ENCODE measurements at regions not wholly inside any gene's neighbourhood (a gene's known extent, or its start where the extent isn't known, plus 50 kb on each side); places are given as distances from the start of the nearest gene placed in this dataset.

GRCh38 chr12:88781909-88782308 is 201.6 kb upstream of the KITLG start:
- TF ChIP-seq, protein P1, sequence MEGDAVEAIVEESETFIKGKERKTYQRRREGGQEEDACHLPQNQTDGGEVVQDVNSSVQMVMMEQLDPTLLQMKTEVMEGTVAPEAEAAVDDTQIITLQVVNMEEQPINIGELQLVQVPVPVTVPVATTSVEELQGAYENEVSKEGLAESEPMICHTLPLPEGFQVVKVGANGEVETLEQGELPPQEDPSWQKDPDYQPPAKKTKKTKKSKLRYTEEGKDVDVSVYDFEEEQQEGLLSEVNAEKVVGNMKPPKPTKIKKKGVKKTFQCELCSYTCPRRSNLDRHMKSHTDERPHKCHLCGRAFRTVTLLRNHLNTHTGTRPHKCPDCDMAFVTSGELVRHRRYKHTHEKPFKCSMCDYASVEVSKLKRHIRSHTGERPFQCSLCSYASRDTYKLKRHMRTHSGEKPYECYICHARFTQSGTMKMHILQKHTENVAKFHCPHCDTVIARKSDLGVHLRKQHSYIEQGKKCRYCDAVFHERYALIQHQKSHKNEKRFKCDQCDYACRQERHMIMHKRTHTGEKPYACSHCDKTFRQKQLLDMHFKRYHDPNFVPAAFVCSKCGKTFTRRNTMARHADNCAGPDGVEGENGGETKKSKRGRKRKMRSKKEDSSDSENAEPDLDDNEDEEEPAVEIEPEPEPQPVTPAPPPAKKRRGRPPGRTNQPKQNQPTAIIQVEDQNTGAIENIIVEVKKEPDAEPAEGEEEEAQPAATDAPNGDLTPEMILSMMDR (IDR thresholded peaks at IDR 0.05; ENCODE audit: low read length, missing control alignments): no peak
- peak; percentile 23 for DNase-seq (ENCODE audit: low read depth)
- no peak overlapping the region for H3K4me3 ChIP-seq (replicated peaks; ENCODE audit: low read depth, low read length)

- H3K4me3 ChIP-seq (replicated peaks; ENCODE audit: low read depth, low read length): no peak overlapping the region
- TF ChIP-seq, protein P1 (IDR thresholded peaks at IDR 0.05; ENCODE audit: low read length, missing control alignments): no peak
- no peak for DNase-seq (ENCODE audit: low read depth)
Measured at GRCh38 chr12:88778064-88778463, 197.8 kb upstream of the KITLG start.

- TF ChIP-seq, protein P1 (IDR thresholded peaks at IDR 0.05; ENCODE audit: low read length, missing control alignments): no peak
- H3K4me3 ChIP-seq (replicated peaks; ENCODE audit: low read depth, low read length): no peak overlapping the region
- DNase-seq (ENCODE audit: low read depth): no peak
Measured at GRCh38 chr12:88775742-88776151, 195.5 kb upstream of the KITLG start.

DNA sequence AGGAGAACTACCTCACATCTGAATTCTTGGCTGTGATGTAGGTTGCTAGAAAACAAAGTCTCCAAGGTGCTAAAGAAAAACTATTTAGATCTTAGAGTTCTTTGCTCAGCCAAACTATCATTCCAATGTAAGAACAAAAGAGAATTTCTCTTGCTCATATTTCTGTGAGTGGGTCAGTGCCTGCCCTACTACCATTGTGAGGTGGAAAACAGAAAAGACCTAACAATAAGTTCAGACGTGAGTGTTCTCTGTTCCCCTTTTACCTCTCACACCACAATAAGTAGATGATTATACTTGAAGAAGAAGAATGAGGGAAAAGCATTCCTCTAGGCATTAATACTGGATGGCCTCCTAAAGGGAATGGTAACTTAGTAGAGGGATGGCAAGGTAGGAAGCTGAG is 187.4 kb upstream of the KITLG start:
- no peak overlapping the region for H3K4me3 ChIP-seq (replicated peaks; ENCODE audit: low read depth, low read length)
- TF ChIP-seq, protein P1 (IDR thresholded peaks at IDR 0.05; ENCODE audit: low read length, missing control alignments): no peak
- no peak for DNase-seq (ENCODE audit: low read depth)

- H3K4me3 ChIP-seq (replicated peaks; ENCODE audit: low read depth, low read length): no peak overlapping the region
- TF ChIP-seq, protein P1 (IDR thresholded peaks at IDR 0.05; ENCODE audit: low read length, missing control alignments): no peak
- DNase-seq (ENCODE audit: low read depth): peak; percentile 3
Measured at GRCh38 chr12:88764781-88765480, 184.7 kb upstream of the KITLG start.

DNA sequence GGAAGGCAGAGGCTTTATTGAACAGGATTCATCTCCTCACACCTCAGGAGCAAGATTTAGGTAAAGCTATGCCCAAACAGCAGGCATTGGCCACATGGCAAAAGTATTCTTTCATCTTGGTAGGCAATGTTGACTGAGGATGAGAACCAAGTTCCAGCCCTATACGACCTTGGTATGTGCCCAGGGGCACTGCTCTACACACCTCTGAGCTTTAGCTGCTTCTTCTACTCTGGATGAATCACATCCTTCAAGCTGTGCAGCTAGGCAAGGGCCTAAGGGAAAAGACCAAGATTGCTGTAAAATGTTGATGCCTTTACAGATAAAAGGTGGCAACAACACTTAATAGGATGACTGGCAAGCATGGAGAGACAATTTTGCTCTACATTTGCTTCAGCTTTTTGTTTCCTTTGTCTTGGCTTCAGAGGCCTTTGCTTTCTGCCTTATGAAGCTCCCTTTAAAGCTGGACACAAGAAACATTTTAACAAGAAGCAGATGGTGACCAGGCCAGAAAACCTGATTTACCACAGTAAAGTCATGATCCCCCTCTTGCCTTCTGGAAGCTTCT is 183.3 kb upstream of the KITLG start:
- TF ChIP-seq, protein P1 (IDR thresholded peaks at IDR 0.05; ENCODE audit: low read length, missing control alignments): no peak
- no peak for DNase-seq (ENCODE audit: low read depth)
- H3K4me3 ChIP-seq (replicated peaks; ENCODE audit: low read depth, low read length): no peak overlapping the region

DNA sequence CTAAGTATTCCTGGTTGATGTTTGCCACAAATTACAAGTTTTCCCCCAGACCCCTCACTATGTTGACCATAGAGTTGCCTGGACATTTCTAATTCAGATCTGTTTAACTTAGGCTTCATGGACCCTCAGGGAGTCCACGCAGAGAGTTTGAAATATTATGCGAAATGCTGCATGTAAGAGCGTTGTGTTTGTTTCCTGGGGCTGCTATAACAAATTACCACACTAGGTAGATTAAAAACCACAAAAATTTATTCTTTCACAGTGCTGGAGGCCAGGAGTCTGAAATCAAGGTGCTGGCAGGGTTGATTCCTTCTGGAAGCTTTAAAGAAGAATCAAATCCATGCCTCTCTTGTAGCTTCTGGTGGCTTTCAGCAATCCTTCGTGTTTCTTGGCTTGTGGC is 177.9 kb upstream of the KITLG start:
- DNase-seq (ENCODE audit: low read depth): no peak
- TF ChIP-seq, protein P1 (IDR thresholded peaks at IDR 0.05; ENCODE audit: low read length, missing control alignments): no peak

More for the DNA sequence above, 177.9 kb upstream of the KITLG start:
- no peak overlapping the region for H3K4me3 ChIP-seq (replicated peaks; ENCODE audit: low read depth, low read length)
